ENCODE measurements at regions not wholly inside any gene's neighbourhood (a gene's known extent, or its start where the extent isn't known, plus 50 kb on each side); places are given as distances from the start of the nearest gene placed in this dataset.

DNA sequence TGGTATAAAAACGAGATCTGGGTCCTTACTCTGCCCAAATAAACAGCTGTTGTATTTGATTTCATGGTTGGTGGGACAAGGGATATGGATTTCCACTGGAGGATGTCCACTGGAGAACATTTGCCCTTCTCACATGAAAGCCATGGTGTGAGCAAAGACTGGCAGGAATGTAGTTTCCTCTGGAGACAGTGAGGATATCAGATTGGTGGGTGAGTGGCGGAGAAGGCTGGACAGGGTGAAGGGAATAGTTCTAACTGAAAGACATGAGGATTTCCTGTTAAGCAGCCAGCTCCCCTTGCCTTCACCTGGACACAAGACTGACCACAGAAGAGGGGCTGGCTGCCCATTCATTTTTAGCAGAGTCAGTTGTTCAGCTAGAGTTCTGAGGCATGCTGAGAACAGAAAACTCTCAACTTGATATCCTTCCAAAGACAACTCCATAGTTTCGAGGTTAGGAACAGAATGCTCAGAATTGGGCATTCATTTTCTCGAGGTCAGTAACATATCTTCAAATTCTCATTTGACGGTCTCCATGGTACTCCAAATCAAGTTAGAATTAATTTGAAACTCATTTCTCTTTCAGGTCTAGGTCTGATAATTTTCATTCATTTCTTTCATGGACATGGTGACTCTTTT lies 365.7 kb downstream of the LRIG3 start:
- DNase-seq (ENCODE audit: low read depth in 4 of 4, low spot score in 3 of 4) = no peak

DNA sequence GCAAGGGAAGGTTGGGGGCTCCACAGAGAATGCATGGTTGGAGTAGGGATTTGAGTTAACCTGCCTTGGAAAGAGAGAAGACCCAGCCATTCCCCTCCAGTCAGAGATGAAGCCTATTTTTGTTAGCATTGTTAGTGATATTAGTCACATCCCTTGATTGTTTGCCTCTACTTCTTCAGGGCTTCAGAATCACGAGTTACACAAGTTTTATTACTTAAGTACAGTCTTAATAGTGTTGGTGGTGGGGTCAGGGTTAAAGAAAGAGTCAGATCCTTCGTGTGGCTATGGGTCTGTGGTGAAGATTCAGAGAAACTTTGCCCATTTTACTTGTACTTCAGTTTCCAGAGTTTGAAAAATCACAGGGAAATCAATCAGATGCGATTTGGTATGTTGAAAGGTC lies 363.1 kb downstream of the LRIG3 start:
- DNase-seq (ENCODE audit: low read depth in 4 of 4, low spot score in 3 of 4) = no peak

DNA sequence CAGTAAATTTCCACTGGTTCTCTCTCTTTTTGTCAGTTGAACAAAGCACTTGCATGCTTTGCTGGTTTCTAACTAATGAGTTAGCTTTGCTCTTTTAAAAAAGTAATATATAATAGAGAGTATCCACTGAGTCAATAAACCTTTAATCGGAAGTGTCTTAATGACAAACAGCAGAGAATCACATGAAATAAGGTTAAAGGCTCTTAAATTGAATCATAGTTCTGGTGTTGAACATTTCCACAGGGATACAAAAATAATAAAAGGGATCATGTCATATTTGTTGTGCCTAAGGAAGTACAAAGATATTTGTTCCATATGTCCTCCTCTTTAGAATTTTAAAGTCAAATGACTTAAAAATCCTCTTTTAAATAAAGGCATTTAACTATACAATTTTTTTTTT lies 362.6 kb downstream of the LRIG3 start:
- DNase-seq (ENCODE audit: low read depth in 4 of 4, low spot score in 3 of 4) = no peak

DNA sequence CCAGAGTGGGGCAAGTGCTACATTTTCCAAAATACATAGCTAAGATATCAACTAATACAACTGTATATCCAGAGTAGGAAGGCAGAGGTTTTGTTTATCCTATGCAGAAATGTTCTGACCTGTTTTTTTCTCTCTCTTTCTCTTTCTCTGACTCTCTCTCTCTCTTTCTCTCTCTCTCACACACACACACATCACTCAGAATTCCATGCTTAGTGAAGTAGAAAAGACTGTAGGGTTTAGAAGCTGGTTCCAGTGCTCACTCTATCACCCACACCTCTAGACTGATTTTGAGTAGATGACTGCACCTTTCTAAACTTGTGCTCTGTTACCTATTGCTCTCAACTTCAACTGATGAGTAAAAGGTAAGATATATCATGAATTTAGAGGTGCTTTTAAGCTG lies 356.7 kb downstream of the LRIG3 start:
- DNase-seq (ENCODE audit: low read depth in 4 of 4, low spot score in 3 of 4) = no peak

DNA sequence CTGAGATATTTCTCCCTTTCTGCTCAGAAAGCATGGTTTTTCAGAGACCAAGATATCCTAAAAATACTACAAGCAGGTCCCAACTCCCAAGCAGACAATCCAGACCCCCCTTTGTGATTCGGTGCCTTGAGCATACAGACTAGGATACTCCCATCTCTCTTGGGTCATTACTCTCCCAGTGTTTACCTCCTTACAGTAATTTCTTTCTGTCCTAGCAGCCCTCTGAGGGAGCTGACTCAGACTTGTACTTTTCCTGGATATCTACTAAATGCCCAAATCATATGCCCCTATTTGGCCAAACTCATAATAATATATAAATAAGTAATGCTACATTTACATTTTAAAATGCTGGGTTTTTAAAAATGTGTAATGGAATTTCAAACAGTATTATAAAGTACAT lies 355.6 kb downstream of the LRIG3 start:
- no peak for DNase-seq (ENCODE audit: low read depth in 4 of 4, low spot score in 3 of 4)

DNA sequence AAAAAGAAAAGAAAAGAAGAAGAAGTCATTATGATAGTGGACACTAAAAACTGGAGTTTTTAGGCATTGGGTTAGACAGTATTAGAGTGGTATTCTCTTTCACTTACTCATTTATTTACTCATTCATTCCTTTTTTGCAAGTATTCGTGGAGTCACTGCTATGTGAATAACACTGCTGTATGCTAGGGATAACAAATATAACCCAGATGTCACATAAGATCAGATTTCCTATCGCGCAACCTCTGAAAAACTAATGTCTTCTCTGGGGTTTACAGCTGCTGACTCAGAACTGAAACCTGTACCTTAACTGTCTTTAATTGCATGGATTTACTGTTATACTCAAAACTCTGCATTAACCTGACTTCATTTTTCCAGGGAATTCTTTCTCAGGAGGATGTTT lies 353.7 kb downstream of the LRIG3 start:
- DNase-seq (ENCODE audit: low read depth in 4 of 4, low spot score in 3 of 4) = no peak

DNA sequence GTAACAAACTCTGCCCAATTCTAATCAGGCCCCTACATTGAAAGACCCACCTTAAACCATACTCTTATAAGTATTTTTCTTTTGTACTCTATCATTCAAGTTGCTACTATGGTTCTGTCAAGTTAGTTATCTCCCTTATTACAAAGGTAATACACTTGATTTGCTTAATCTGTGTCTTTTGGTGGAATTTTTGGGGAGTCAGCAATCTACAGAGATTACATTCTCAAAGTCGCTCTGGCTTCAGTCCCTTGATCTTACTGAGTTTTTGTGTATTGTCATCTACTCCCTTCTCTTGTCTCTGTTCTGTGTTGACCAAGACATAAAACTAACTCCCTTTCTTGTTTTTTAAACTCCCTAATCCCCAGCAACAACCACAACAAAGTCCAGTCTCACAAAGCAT lies 353.1 kb downstream of the LRIG3 start:
- DNase-seq (ENCODE audit: low read depth in 4 of 4, low spot score in 3 of 4) = no peak

DNA sequence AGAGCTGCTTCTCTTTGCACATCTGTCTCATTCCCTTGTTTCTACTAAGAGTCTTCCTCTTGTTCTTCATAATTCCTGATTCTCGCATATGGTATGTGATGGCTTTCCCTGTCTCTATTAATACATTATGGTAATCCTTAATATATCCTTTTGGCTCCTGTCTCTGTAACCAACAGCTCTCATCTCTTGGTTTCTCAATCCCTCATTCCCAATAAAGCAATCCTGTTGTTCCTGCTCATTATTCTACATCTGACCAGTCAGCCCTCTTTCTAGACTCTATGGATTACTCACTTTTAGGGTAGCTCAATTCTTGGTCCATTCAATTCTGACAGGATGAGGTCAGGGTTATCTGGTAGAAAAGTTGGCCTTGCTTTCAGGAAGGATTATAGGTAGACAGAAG lies 349.9 kb downstream of the LRIG3 start:
- DNase-seq (ENCODE audit: low read depth in 4 of 4, low spot score in 3 of 4) = no peak

DNA sequence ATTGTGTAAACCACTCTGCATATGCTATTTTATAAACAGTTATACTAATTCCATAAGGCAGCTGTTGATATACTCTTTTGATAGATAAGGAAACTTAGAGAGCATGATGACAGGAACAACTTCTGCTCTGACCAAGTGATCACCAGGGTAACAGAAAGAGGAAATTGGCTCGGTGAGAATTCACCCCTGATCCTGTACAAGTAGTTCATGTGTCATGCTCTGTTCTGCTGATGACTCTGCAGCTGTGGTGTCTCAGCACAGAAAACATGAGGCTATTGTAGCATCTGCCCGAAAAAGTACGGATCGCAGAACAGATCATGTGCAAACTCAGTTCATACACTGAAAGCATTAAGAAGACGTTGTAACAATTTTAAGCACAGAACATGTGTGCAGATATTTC lies 345.0 kb downstream of the LRIG3 start:
- DNase-seq (ENCODE audit: low read depth in 4 of 4, low spot score in 3 of 4) = no peak

DNA sequence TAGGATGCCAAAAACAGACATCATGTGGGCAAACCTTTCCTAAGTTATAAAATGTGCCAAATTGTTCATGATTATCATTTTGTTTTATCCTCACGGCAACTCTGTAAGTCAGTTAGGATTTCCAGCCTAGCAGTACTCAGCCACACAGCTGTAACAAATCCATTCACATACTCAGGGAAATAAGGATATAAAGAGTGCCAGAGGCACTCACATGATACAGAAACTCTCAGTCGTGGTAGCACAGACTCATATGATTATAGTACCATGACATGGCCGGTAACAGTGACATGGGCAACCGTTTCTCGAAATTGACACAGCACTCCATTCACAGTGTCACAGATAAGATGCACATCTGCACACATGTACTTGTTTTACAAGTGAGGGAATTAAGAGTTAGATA lies 344.2 kb downstream of the LRIG3 start:
- DNase-seq (ENCODE audit: low read depth in 4 of 4, low spot score in 3 of 4) = no peak

DNA sequence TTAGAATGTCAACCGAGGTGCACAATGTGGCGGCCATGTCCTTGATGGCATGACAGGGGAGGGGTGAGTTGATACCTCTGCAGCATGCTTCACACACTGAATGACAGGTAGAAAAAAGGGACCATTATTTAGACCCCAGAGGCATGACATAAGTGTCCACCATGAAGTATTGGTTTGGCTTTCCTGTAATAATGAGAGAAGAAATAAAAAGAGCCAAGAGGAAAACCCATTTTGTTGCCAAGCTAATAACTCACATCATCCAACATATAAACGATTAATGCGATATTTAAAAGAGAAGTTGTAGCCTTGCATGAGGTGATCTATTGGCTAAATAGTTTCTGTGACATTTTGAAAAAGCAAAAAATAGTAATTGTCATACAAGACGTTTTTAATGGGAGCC lies 343.4 kb downstream of the LRIG3 start:
- peak in 2 of 4 donors; percentile 13 to 19 for DNase-seq (ENCODE audit: low read depth in 4 of 4, low spot score in 3 of 4)

DNA sequence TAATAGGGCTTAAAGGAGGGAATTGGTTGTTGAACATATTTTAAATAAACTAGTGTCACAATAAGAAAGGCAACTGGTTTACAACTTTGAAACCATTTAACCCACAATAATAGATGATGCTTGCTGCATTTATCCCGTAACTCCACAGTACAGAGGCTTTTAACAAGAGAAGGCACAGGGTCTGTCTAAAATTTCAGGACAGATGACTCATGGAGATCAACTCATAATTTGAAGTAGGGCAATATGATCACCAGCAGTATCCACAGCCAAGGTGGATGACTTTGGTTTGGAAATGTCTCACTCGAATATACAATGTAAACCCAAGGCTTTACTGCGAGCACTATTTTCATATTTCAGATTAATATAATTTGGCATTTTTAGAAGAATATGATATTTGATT lies 340.2 kb downstream of the LRIG3 start:
- no peak for DNase-seq (ENCODE audit: low read depth in 4 of 4, low spot score in 3 of 4)

DNA sequence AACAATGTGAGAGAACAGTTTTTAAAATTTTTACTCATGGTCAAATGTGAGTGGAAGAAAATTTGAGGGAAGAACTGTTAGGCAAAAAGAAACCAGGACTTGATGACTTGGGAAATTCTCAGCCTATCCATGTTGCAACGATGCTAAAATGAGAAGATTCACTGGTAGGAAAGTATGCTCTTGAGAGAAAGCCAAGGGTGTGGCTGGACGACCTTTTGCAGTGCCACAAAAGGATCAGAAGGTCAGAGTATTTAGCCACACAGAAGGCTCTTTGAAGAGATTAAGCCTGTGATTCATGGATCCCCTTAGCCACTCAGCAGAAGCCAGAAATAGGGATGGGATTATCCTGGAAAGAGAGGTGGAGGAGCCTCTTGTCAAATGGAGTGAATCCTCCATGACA lies 336.8 kb downstream of the LRIG3 start:
- DNase-seq (ENCODE audit: low read depth in 4 of 4, low spot score in 3 of 4) = no peak

DNA sequence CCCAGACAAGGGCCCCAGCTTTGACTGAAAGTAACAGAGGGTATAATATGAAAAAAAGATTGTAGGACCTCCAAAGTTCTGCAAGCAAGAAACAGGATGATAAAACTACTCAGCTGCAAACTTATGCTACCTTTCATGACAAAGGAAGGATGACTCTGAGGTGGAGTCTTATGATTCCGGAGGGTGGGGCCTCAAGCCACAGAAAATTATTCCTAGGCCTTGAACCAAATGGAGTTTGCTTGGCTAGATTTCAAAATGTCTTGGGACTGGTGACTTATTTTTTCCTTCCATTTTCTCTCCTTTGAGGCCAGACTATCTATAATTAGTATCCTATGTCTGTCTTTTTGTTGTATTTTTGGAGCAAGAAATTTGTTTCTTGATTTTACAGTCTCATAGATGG lies 336.4 kb downstream of the LRIG3 start:
- no peak for DNase-seq (ENCODE audit: low read depth in 4 of 4, low spot score in 3 of 4)

DNA sequence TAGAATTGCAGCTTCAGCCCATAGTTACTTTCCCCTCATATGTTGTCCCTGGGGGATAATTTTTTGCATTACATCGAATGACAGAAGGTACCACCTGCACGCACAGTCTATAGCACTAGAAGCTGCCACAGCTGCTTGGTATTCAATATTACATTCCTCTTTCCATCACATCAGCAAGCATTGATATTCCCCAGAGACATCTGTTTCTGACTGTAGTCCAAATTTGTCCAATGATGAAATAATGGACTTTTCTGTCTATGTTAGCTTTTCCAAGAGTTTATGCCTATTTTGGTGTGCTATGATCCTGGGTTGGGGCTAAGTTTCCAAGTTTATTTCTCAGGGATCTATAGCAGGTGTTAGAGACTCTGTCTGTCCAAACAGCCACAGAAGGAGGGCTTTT lies 335.4 kb downstream of the LRIG3 start:
- no peak for DNase-seq (ENCODE audit: low read depth in 4 of 4, low spot score in 3 of 4)

DNA sequence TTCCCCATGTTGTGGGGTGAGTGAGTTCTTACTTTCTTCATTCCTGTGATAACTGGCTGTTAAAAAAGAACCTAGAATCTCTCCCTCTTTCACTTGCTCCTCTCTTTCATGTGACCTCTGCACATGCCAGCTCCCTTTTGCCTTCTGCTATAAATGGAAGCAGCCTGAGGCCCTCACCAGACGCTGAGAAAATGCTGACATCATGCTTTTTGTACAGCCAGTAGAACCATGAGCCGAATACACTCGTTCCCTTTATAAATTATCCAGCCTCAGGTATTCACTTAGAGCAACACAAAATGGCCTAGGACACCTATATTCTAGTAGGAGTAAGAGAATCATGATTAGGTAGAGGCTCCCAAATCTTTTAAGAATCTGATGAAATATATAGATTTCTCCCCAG lies 333.5 kb downstream of the LRIG3 start:
- no peak for DNase-seq (ENCODE audit: low read depth in 4 of 4, low spot score in 3 of 4)

DNA sequence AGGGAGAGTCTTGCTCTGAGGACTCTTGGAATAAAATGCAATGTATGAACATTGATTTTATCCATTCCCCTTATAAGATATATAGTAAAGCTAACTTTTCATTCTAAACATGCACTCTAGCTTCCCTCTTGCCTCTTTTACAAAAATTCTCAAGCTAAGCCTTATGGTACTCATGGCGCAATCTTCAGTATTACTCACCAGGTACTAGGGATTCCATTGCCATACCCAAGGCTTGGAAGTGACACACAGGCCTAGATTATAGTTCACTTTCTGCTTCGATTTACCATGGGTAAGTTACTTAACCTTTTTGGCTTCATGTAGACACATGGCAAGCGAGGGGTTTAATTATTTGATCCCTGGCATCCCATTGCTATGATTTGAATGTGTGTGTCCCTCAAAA lies 331.5 kb downstream of the LRIG3 start:
- DNase-seq (ENCODE audit: low read depth in 4 of 4, low spot score in 3 of 4) = no peak

DNA sequence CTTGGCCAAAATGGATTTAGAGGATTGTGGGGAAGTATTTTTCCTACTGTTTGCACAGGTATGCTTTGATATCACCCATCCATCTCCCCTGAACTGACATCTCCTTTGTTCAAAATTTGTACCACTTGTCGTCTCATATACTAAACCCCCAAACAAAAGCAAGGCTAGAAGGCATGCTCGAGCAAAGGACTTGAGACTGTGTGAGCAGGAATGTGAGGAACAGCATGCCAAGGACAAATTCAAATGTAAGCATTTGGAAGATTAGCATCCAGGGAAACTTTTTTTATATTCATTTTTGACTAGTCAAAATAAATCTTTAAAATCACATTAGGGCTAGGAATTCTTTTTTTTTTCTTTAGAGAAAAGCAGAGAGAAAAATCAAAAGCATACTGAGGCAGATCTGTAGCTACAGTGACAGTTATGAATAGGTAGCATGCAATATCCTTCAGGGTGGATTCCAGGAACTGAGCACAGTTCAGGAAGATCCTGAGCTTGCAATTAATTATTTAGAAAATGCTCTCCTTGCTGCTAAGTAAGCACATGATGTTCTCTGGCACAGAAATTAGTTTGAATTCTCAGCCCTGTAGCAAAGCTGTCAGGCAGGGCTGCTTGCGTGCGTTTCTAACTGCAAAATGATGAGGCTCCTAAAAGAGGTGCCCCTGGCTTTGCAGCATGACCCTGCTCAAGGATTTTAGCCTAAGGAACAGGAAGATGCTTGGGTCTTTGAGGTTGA lies 327.7 kb downstream of the LRIG3 start:
- DNase-seq (ENCODE audit: low read depth in 4 of 4, low spot score in 3 of 4) = no peak

DNA sequence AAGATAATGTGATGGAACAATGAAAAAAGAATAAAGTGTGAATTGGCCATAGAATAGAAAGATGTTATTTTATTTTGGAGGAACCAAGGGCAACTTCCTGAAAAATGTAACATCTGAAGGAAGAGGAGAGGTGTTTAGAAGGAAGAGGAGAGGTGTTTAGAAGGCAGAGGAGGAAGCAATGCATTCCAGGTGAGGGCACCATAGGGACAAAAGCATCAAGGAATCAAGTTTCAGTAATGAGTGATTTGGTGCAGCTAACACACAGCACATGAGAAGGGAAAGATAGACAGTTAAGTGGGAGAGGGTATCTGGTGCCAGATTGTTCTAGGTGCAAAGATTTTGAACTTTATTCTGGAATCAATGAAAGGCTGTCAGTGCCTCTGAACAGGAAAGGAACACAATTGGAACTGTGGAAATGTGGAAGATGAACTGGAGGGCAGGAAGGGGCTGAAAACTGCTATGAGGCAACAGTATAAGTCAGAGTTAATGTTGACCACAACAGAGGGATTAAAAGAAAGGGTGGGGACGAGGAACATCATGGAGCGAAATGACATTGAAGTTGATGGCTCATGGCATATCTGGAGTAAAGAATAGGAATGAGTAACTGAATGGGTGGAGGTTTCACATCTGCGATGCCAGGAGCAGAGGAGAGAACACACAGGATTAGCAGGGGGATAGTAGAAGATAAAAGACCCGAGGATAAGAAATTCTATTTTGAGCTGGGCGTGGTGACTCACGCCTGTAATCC lies 326.6 kb downstream of the LRIG3 start:
- DNase-seq (ENCODE audit: low read depth in 4 of 4, low spot score in 3 of 4) = no peak

DNA sequence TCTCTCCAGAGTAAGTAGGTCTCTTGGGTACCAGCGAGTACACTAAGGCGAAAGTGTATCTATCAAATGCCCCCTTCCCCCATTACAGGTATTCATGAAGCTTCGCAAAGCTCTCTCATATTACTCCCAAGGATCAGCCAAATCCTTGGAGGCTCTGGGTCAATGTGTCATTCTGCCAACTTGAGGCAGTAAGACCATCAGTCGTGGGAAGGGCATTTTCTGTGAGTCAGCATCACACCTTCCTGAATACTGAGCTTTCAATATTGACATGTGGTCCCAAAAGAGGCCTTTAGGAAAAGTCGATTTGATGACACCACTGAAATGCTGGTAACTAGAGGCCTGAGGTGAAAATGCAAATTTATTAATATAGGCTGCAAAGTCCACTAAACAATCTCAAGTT lies 323.9 kb downstream of the LRIG3 start:
- DNase-seq (ENCODE audit: low read depth in 4 of 4, low spot score in 3 of 4) = no peak

DNA sequence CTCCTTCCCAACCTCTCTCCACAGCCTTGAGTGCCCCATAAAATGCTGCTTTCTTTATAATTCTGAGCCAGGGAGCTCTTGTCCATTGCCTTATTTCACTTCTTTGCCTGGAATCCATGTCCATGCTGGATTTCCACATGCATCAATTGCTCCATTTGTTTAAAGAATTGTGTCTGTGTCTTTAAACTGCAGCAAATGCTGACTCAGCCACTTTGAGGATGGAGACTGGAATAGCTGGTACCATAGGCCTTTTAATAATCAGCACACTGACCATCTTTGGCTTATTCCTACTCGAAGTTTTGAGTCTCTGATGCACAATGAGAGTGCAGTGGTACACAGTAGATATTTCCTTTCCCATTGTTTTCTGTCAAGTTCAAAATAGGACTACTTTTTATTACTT lies 318.8 kb downstream of the LRIG3 start:
- no peak for DNase-seq (ENCODE audit: low read depth in 4 of 4, low spot score in 3 of 4)

DNA sequence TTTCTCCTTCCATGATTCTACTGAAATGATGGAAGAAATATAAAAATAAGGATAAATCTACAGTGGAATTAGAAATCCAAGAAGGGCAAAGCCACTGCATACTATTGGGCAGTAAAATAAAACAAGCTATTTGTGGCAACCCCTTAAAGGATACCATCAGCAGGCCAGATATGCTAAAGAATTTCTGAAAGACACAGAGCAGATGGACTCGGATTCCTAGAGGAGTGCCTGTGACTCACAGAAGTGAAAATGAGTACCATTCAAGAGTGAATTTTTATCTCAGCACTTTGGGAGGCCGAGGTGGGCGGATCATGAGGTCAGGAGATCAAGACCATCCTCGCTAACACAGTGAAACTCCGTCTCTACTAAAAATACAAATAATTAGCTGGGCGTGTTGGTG lies 318.1 kb downstream of the LRIG3 start:
- no peak for DNase-seq (ENCODE audit: low read depth in 4 of 4, low spot score in 3 of 4)
